Stimulated activated CD4-positive, alpha-beta T cell treated with anti-CD3 and anti-CD28 coated beads, Interleukin-1b, Interleukin-23, amount 100 ng/mL, for 1 hour (primary cell): ENCODE measurements at regions not wholly inside any gene's neighbourhood (a gene's known extent, or its start where the extent isn't known, plus 50 kb on each side); places are given as distances from the start of the nearest gene placed in this dataset.

Source experiments
- DNase-seq, 2 donors: peaks; one replicate each; pipeline ENCODE4 v3.0.0-alpha.2; 2020; ENCODE audit warnings: low read depth in 2 of 2

DNA sequence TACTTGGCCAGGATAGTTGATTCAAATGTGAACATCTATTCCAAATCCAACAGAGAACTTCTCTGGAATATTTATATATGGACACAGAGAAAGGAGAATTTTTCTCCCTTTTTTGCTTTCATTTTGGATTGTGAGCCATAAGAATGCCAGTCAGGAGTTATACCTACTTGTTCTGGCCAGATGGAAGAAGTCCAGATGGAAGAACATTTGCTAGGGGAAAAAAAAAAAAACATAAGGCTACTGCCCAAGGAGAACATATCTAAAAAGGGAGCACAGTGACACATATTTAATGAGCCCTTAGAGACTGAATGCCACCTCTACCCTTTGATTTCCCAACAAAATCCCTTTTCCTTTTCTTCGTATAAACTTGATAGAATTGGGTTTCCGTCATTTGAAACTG, 61.7 kb upstream of the PPP2R2B start:
- DNase-seq, result no peak

DNA sequence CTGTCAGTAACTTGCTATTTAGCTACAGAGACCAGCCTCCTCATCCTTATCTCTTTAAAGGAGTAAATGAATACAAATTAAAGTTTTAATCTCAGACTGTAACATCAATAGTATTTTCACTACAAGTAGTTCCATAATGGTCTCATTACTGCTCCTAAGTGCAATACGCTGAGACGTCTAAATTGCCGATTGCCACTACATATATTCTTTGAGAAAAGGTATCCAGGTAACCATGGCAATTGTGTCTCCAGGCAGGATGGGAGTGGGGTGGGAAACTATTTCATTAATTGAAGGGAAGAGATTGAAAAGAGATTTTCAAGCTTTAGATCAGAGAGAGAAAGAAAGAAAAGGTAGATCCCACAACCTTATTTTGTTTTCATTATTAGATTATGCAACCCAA, 65.5 kb upstream of the PPP2R2B start:
- no peak for DNase-seq

DNA sequence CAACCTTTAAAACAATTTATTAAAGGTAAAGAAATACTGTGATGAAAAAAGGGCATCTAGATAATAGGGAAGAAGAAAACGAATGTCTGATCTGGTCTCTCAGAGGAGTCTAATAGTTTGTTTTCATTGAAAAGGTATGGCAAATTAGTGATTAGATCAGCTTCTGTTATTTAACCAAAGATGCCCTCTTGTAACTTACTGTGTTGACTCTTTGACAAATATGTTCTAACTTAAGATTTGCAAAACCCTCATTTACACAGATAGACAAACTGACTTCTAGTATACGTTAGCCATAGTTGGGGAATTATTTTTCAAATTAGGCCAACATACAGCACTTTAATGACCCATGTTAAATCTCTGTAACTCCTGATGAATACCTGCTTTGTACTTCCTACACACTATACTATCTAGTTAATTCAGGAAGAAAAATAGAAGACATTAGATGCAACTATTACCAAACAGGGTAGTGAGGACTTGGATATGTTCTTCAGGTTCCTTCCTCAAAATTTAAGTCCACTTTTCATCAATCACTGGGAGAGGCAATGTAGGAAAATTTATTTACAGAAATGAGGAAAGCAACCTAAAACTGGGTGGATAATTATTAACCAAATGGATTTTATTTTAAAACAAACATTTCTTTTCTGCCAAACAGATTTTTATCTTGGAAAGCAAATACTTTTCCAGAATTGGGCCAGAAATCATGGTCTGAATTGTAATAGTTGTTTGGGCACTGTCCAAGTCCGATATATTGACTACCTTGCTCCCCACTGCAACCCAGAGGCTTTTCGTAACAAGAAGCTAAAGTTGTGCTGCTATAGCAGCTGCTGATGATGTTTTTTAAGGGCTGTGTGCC, 66.4 kb upstream of the PPP2R2B start:
- DNase-seq, result no peak

DNA sequence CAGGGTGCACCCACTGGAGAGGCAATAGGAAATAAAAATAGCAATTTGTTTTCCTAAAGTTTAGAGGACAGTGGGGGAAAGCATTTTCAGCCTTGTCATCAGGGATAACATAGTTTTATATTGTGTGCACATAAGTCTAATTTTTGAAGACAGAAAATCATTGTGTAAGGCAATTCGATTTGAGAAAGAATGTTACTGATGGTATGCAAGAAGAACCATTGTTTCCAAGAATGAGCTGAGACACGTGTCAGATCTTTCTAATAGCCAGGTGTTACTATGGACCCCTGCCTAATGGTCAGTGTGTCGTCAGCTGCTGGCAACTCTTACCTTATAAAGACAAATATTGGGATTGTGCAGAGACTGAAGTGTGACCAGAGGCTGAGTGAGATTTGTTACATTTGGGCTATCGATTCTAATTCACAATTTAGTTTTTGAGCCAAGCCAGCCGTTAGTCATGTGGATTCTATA, 67.1 kb upstream of the PPP2R2B start:
- no peak for DNase-seq

DNA sequence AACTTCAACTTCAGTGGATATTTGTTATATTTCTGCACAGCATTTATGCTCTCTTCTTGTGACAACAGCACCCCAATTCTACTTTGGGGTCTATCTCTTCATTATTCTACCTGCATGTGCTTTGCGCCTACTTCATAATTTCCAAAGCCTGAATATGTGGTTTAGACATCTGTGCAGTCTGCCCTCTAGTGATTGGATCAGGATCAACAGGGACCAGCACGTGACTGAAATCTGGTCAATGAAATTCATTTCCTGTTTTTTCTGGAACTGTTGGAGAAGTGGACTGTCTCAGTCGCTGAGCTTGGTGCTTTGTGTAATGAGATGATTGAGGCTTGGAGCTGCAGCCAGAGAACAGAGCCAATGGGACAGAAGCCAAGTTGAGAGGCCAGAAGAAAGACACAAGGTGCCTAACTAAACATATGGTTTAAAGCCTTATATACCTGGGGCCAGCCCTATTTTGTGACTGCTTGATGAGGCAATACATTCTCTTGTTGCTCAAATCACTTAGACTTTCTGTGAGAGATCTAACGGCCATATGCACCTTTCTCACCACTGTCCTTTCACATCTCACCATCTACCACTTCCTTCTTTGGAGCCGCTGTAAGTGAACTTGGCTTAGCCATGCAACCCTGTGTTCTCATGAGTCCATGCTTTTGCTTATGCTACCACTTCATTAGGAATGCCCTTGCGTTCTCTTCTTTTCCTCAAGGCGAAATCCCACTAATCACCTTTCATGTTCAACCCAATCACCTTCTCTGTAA, 68.8 kb upstream of the PPP2R2B start:
- DNase-seq, result no peak

DNA sequence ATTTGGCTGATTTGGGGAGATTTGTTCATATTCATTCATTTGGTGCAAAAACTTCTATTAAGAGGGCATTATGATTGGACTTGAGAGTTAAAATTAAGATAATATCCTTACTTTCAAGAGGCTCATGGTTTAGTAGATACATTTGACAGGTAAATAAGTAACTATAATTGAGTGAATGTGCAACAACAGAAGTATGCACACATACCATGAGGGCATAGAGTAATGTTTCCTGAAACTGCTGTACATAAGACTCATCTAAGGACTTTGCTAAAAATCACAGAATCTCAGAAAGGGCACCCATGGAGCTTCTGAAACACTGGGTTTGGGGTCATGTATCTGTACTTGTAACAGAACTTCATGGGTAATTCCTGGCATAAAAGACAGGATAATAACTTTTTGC, 70.1 kb upstream of the PPP2R2B start:
- DNase-seq, result no peak

DNA sequence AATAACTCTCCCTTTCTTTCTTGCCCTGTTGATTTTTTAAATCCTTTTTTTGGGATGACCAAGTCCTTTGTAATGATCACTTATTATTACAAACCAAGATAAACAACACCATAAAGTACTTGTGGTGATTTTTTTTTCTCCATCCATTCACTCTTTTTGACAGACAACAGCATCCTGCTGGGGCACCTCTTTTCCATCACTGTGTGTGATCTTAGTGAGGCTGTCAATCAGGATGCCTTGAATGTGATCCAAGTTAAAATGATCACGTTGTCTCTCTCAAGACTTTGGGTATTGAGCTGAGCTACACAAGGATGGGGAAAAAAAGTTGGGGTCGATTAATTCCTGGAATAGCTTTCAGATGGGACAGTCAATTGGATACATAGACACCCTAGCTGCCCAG, 73.6 kb upstream of the PPP2R2B start:
- no peak for DNase-seq

DNA sequence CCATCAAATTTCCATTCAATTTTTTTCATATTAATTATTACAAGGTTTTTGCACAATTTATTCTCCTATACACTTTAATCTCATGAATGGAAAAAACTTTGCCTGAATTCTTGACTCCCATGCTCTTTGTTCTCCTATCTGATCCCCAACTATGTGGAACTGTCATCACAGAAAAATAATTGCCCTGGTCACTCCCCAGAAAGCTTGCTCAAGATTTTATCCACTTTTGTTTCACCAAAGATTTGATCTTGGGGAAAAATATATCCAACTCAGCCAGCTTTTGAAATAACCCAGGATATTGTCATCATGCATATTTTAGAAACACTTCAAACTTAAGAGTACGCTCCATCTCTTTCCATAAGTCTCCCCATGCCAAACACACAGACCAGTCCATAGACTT, 77.7 kb upstream of the PPP2R2B start:
- DNase-seq, result no peak

DNA sequence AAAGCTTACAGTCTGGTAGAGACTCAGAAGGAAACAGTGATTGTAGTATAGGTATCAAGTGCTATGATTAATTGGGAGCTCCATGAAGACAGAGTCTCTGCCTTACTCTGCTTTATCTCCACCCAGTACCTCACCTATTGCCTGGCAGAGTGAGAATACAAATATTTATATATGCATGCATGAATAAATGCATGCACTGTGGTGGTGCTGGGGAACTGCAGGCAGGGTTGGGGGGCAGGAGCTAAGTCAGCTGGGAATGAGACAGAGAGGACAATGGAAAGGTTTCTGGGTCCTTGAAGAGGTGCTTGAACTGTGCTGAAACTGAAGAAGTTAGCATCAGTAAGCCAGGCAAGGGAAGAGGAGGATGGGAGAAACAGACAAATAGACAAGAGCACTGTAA, 80.8 kb upstream of the PPP2R2B start:
- DNase-seq, result no peak

DNA sequence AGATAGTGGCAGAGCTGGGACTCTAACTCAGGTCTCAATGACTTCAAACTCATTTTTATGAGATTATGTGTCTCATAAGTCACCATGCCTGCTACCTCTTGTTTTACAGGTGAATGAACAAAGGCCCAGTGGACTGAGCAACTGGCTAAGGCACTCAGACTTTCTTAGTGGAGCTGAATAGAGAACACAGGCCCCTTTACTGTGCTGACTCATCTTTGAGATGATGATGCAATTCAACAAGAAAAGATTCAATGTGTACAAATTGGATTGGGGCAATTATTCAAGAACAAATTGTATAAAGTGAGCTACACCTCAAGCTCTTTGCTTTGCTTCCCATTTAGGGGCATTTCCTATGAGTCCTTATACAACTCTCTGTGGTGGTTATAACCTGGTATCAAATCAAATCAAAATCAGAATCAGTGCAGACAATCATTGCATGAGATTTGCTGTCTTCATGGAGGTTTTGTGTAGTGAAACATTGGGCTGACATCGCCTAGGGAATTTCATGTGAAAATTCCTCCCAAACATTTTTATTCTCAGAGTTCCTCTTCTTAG, 84.3 kb upstream of the PPP2R2B start:
- no peak for DNase-seq

DNA sequence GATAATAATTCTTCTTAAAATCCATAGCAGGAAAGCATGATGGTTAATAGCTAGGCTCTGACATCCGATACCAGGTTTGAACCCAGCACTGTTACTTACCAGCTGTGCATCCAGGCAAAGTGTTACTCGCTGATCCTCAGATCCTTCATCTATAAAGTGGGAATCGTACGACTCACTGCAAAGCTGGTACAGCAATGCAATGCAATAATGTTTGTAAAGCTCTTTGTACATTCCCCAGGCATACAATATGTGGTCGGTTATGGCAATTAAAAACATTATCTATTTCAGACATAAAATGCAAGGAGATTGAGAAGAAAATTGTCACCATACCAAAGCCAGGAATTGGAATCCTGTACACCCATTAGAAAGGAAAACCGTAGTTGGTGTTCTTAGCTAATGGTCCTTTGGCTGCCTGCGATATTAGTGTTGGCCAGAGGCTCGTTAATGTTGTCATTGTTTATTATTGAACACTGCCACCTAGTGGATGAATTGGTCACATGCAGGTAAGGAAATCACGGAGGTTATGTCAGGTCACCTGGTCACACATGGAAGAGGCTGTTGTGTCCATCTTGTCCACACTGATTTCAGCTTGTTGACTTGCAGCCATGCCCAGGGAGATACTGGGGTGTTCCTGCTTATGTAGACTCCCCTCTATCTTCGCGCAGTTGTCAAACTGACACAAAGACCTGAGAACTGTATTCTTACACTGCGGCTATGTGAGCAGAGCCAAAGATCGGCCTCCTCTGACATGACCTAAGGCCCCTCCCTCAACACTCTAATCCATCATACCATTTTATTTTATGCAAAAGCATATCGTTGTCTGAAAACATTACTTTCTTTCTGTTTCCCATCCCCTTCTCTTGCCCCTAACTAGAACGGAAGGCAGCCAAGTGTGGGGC, 87.5 kb upstream of the PPP2R2B start:
- peak; percentile 9 to 12 for DNase-seq

DNA sequence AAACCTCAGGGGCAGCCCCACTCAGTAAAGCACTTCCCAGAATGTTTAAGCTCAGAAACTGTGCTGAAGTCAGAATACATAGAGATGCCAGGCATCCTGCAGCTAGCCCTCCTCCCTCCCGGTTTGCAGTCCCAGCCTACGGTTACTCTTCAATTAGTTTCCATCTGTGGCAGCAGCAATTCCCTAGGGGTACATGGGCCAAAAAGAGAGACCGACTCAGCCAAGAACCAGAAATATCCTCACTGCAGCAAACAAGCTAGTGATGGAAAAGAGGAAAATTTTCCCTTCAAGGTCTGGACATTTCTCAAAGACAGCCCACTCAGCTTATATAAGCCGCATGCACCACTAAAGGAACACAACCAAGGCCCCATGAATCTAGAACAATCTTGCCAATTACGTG, 89.1 kb upstream of the PPP2R2B start:
- no peak for DNase-seq

DNA sequence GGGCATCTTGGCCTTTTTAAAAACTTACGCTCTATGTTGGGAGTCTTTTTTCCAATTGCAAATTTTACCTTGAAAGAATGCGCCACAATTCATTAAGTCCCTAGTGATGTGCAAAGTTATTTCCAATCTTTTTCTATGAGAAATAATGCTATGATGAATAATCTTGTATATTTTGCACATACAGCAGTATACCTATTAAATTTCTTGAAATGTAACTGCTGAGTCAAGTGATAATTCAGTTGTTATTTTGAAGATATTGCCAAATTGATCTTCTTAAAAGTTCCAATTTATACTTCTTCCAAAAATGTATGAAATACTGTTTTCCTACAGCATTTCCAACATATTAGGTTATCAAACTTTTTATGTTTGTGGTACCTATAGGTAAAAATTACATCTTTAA, 92.8 kb upstream of the PPP2R2B start:
- no peak for DNase-seq

DNA sequence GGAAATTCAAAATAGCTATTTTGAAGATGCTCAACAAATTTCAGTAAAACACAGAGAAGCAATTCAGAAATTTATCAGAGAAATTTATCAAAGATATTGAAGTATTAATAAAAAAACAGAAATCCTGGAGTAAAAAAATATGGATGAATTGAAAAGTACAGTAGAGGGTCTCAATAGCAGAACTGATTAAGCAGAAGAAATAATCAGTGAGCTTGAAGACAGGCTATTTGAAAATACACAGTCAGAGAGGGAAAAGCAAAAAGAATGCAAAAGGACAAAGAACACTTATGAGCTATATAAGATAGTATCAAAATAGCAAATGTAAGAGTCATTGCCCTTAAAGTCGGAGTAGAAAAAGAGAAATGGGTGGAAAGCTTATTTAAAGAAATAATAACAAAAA, 107.9 kb upstream of the PPP2R2B start:
- no peak for DNase-seq

DNA sequence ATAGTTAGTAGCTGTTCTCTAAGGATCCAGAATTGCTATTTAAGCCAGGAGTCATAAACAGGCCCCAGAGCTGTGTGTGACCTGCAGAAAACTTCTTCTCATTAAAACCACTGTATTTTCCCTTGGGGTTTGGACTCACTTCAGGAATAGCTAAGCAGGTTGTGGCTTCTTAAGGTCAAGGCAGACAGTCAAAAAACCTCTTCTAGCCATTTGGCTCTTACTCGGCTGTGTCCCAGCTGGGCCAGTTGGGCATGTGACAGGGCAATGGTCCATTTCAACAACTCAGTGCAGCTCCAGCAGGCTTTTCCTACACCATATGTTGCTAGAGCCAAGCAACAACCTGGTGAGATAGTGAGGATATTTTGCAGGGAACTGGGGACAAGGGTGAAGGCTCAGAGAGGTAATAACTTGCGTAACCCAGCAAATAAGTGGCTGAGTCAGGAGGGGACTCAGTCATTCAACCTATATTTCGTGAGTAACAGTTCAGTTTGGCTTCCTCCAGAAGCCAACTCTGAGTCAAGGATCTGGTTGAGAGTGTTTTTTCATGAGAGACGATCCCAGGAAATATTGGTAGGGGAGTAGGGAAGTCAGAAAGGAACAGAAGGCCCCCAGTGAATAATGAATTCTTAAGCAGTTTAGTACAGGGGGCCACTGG, 115.4 kb upstream of the PPP2R2B start:
- DNase-seq, result no peak

DNA sequence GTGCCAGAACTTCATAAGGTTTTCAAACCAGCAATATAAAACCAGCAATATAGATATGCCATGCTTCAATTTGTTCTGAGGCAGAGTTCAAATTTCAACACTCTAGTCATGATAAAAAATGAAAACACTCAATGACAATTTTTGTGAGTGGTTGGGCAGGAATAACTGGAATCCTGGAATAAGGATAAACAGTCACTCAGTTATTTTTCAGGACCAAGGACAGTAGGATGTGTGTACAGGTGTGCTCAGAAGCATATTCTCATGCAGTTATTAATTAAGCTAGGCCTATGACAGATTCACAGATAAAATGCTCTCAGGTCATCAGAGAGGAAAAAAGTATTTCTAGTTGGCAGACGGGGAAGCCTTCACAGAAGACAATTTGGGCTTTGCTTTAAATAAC, 117.3 kb upstream of the PPP2R2B start:
- no peak for DNase-seq

DNA sequence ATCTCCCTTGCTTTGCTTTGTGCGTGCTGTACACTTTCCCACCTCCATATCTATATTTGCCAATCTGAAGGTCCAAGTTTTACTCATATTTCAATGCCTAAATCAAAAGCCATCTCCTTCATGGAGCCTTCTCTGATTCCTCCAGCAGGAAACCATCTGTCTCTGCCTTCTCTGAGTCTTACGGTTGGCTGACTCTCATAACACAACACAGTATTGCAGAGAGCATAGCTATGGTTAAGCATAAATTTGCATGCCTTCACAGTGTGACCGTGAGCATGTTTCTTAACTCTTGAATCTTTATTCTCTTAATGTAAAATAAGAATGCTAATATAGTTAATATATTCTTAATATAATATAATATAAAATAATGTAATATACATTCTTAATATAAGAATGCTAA, 136.8 kb upstream of the PPP2R2B start:
- DNase-seq, result no peak

DNA sequence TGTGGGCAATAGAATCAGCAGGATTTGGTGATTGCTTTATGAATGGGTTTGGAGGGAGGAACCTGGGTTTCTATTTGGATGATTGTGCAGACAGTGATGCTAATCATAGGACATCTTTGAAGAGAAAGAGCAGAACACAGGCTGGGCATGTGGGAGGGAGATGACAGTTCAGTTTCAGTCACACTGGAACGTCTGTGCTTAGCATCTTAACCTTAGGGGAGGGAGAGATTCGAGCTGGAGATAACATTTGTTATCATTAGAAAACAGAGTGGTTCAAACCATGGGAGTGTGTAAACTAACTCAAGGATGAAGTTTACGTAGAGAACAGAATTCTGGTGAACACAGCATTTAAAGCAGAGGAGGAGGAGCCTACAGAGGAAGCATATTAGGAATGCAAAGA, 138.6 kb upstream of the PPP2R2B start:
- no peak for DNase-seq

DNA sequence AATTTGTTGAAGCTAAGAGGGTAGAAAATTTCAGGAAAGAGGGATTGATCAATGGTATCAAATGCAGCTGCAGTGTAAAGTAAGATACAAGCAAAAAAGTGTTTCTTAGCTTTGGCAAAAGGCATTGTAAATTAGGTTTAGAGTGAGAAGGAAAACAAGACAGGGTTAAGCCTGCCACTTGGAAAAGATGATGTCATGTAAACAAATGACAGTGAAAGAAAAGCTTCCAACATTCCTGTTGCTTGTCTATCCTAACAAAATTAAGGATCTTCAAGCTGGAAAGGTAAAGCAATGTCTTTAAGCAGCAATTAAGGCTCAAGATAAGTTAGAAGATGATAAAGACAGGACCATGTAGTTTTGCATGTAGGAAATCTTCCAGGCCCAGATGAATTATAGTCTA, 139.1 kb upstream of the PPP2R2B start:
- no peak for DNase-seq

DNA sequence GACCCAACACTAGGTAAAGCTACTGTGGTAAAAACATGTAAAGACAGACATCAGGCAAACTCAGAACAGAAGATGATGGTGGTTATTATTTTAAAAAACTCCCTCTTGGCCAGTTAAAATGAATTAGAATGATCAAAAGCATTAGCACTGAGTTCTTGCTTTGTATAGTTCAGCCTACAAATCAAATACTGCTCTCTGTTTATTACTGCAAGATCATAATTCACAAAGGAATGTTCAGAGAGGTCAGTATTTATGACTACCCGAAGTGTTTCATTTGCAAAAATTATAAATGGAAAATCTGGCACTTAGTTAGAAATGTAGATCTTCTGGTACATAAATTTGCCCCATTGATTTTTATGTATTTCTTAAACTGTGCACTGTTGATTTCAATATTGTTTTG, 140.3 kb upstream of the PPP2R2B start:
- DNase-seq, result no peak

DNA sequence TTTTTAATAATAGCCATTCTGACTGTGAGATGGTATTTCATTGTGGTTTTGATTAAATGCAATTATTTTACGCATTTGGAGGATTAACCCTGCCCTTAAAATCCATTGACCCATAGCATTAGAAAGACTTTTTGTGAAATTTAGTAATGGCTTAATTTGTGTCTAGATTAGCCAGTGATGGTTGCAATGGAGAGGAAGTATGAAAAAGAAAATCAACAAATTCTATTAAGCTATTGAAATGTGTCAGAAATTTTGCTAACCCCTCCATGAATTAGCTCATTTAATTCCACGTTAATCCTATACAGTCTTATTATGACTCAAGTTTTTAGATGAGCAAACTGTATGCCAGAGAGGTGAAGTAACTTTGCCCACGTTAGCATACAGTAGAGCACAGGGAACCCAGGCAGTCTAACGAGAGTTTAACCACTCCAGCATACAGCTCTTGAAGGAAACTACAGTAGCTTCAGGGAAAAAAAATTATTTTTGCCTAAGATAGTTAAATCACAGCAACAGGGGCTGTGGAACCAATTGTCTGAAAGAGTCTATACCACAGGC, 158.2 kb upstream of the PPP2R2B start:
- no peak for DNase-seq
